ENCODE measurements at regions not wholly inside any gene's neighbourhood (a gene's known extent, or its start where the extent isn't known, plus 50 kb on each side); places are given as distances from the start of the nearest gene placed in this dataset.

DNA sequence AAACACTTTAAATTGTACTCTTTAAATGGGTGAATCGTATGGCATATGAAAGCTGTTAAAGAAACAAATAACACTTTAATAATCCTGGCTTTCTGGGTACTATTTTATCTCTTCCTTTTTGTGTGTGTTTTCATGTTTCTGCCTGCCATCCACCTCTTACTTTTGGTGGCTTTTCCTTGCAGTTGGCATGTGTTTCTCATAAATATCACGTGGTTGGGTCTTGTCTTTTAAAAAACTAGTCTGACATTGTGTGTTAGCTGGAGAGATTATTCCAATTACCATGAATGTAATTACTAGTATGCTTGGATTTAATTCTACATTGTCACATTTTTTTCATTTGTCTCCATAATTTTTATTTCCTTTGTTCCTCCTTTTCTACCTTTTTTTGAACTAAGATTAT is 262.9 kb upstream of the B3GAT1 start:
- DNase-seq (ENCODE audit: low read depth in 4 of 4, low spot score in 1 of 4), result no peak

DNA sequence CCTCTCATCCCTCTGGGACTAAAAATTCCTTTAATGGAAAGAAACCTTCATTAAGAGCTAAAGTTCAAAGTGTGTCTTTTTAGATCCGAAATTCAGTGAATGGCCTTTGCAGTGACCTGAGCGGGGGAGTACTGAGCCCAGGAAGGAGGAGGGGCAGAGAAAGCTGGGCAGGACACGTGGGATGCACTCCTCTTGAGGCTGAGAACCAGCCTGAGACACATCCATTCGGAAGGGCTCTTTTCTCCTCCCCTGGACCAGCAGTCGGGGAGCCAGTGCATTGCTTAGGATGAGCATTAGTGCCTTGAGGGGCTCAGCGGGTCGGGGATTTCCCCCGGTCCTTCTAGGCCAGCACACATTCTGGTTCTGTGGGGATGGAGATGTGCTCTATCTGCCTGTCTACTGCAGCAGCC is 258.9 kb upstream of the B3GAT1 start:
- no peak for DNase-seq (ENCODE audit: low read depth in 4 of 4, low spot score in 1 of 4)

DNA sequence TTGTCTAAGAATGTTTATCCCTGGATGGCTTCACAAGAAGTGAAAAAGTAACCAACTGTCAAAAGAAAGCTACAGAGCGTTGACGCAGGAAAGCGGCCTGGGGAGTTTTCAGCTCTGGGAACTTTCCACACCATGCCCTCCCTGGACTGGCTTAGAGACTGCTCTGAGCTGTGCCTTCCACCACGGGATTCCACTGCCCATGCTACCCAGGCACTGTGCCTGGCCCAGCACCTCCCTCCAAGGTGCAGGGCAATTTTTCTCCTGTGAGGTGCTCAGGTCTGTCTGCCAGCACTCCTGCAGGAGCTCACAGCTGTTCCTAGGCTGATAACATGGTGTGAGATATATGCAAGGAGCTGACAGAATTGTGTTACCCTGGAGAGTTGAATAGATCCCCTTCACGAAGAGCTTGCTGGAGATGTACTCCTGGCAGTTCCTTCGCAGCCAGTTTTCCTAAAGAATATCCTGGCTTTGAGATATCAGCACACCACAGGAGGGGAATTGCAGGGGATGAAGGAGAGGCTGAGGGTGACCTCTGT is 258.3 kb upstream of the B3GAT1 start:
- no peak for DNase-seq (ENCODE audit: low read depth in 4 of 4, low spot score in 1 of 4)

DNA sequence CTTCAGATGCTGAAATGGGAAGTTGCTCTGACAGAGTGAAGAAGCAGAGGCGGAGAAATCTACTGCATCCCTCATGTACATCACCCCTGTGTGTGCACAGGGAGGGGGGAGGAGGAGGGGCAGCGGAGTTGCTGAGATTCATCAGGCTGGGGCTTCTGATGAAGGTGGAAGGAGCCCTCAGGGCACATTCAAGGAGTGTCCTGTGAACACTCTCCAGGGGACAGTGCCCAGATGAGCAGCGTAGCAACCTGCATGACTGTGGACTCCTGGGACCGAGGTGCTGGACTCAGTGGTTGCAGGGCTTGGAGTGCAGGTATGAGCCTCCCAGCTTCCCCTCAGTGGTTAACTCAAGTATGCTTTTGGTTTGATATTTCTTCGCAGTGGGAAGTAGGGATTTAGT is 257.8 kb upstream of the B3GAT1 start:
- no peak for DNase-seq (ENCODE audit: low read depth in 4 of 4, low spot score in 1 of 4)

DNA sequence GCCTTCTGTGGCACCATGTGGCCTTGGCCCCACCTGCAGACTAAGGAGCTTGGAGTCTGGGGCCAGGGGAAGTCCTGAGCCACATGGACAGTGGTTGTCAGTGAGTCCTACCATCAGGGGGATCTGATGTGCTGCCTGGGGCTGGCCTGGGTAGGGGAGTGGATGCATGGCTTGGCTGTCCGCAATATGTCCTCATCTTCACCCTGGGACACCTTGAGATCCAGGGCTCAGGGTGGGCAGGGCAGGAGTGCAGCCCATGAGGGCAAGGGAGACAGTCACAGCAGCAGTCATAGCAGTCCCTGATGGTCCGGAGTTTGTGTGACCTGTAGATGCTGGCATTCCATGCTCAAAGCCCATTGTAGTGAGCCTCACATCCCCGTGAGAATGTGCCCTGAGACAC is 256.8 kb upstream of the B3GAT1 start:
- no peak for DNase-seq (ENCODE audit: low read depth in 4 of 4, low spot score in 1 of 4)

DNA sequence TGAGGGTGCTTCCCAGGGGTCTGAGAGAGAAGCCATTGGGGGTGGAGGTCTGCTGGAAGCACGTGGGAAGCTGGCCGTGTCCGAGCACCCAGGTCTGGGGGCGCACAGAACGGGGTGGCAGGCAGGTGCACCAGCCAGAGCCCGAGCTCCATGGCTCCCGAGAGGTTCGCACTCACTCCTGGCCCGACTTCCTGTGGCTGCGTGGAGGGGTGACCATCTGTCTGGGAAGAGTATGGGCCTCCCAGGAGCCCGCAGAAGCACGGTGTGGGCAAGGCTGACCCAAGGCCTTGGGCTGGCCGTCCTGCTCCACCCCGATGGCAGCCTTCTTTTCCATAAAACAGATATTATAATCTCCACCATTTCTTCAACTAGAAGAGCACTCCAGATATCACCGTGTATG is 256.0 kb upstream of the B3GAT1 start:
- no peak for DNase-seq (ENCODE audit: low read depth in 4 of 4, low spot score in 1 of 4)

DNA sequence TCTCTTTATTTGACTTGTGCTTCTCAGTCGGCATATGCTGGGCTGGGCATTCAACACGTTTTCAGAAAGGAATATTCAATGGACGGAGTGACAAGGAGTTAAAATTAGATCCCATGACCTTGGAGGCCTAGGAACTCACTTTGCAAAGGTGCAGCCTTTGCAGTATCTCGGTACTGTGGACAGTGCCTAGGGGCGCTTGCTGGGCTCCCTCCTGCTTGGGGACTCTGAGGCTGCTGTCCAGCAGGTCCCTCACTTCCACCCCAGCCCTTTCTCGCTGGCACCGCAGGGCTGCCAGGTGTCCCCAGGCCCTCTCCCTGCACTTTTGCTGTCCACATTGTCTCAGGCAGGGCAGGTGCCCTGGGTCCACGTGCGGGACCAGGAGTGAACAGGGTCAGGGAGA is 255.5 kb upstream of the B3GAT1 start:
- DNase-seq (ENCODE audit: low read depth in 4 of 4, low spot score in 1 of 4), result no peak

DNA sequence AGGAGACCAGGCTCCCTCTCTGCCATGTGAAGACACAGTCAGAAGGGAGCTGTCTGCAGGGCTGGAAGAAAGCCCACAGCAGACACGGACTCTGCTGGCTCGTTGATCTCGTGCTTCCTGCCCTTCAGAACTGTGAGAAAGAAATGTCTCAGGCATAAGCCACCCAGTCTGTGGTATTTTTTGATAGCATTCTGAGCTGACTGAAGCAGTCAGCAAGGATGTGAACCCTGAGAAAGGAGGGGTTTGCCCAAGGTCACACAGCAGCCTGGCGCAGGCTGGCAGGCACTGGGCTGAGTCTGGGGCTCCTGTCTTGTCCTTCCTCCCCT is 255.1 kb upstream of the B3GAT1 start:
- DNase-seq (ENCODE audit: low read depth in 4 of 4, low spot score in 1 of 4), result no peak

DNA sequence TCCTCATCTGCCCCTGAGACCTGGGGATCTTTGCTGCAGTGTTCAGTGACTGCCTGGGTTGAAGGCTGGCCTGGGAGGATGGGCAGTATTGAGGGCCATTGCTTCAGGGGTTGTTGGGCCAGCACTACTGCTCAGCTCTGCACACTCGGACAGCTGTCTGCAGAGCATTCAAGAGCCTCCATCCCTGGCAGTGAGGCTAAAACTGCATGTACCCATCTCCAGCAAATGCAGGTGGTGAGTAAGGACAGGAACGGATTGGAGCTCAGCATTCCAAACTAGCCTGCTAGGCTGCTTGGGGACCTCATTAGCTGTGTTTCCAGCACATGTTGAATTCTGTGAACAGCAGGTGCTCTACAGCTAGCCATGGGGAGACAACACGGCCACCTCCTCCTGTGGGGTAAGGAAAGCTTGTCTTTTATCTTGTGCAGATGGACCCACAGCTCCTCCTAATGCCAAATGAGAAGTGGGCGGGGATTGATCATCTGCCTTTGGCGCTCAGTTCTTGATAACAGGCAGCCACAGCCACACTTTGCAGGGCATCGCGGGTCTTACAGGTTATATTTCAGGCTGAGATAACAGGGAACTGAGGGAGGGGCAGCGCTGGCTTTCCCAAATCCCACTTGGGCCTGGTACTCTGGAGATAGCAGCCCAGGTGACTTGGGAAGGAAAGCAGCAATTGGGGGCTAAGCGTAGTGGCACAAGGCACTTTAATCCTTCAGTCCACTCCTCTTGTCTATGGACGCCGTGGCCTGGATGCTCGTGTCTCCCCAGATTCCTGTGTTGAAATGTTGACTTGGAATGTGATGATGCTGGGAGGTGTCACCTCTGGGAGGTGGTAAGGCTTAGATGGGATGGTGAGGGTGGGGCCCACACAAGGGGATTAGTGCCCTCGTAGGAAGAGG is 254.5 kb upstream of the B3GAT1 start:
- no peak for DNase-seq (ENCODE audit: low read depth in 4 of 4, low spot score in 1 of 4)

DNA sequence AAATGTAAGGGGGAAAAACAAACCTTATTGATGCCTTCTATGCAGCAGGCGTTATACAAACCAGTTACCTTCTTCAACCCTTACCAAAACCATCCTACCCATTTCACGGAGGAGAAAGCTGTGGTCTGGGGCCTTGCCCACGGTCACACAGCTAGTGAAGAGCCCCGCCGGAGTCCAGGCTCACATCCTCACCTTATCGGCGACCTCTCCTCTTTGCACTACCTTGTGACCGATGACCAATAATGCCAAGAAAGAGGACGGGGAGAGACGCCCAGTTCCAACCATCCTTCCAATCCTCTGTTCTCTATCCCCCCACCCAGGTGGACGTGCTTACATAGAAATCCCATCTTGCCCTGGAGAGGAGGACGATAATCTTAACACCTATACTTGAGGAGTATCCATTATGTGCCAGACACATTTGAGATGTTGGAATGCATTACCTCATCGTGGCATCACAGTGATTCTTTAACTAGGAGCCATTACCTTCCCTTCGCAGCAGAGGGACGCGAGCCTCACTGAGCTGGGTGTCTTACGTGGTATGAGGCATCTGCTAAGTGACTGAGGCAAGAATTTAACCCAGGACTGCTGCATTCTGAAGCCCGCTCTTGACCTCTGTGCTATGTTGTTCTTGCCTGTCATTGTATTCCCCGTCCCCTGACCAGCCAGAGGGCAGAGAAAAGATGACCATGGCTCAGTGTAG is 253.7 kb upstream of the B3GAT1 start:
- DNase-seq (ENCODE audit: low read depth in 4 of 4, low spot score in 1 of 4), result no peak

DNA sequence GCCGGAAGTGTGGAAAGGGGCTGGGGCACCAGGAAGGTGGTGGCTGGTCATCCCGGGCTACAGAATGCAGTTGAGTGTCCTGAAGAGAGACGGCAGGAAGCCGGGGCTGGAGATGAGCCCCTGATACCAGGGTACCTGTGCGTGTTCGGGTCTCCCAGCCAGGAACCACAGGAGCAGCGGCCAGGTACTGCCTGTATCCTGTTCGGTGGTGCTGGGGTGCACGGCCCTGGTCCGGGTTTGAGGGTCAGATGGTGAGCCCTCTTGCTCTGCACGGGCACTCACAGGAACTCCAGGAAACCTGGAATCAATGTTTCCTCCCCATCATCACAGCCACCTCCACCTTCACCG is 253.1 kb upstream of the B3GAT1 start:
- no peak for DNase-seq (ENCODE audit: low read depth in 4 of 4, low spot score in 1 of 4)

DNA sequence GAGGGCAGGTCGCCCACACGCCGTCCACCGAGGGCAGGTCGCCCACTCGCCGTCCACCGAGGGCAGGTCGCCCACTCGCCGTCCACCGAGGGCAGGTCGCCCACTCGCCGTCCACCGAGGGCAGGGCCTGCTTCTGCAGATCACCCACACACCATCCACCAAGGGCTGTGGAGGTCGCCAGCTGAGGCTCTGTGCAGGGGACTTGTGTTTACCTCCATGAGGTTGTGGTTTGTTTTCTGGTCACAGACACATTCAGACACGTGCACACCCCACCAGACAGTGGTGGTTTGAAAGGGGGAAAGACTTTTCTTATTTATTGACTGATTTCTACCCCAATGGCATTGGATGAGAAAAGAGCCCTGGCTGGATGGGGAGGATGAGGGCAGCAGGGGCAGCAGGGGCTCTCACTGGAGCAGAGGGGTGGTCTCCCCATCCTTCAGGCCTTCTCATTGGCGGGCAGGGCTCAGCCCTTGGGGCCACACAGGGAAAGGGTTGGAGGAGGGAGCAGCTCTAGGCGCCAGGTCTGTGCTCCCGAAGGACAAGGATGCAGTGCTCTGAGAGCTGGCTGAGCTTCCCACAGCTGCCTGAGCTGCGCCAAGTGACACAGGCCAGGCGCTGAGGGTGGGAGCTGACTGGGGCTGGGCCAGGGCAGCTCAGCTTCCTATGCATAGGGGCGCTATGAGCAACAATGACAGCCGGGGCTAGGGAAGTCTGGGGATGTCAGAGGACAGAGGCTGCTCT is 252.6 kb upstream of the B3GAT1 start:
- DNase-seq (ENCODE audit: low read depth in 4 of 4, low spot score in 1 of 4), result no peak

DNA sequence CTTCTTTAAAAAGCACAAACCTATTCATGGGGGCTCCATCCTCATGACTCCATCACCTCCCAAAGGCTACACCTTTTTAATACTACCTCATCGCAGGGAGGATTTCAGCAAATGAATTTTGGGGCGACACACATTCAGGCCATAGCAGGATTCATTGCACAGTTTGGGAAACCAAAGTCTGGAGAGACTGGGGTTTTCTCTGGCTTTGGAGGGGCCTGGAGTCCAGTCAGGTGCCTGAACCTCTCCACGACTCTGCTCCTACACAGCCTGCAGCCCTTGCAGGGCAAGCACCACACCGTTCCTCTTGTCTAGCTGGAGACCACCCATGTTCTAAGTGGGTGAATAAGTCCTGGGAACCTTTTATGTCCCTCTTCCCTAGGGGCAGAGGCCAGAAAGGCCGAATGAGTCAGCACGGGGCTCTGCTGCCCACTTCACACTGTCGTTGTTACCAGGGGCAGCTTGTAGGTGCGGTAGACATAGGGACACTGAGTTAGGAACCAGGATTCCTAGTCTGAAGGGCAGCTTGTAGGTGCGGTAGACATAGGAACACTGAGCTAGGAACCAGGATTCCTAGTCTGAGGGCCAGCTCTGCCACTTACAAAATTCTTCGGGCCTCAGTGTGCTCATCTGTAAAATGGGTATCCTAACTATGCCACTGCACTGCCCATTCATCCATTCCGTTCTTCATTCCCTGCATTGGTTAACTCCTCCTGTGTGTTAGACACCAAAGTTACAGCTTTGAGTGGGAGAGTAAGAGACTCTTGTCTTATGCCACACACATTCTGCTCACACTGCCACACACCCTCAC is 251.7 kb upstream of the B3GAT1 start:
- DNase-seq (ENCODE audit: low read depth in 4 of 4, low spot score in 1 of 4), result no peak

DNA sequence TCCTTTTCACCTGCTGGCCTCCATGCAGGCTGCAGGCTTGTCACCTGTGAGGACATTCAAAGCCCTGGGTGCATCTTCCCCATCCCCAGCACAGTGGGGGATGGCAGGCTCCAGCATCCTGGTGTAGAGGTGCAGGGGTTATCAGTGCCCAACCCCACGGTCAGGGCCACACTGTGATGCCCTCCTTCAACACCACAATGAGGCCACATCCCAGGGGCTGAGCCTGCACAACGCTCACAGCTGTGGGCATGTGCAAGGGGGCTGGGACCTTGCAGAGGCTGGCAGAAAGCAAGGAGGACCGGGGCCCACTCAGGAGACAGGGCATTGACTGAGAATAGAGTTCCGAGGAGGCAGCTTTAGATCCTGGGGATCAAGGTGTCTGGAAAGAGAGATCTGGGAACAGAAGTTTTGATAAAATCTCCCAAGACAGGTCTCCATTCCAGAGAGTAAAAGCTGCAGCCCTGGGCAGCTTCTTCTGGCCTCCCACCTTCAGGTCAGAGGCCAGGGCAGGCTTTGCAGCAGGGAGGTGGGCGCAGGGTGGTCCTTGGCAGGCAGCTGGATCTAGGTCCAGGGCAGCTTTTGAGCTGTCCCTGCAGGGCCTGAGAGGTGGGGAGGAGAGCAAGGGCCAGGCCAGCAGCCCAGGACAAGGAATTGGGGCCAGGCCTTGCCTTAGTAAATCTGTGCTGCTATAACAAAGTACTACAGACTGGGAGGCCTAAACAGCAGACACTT is 250.8 kb upstream of the B3GAT1 start:
- DNase-seq (ENCODE audit: low read depth in 4 of 4, low spot score in 1 of 4), result no peak

DNA sequence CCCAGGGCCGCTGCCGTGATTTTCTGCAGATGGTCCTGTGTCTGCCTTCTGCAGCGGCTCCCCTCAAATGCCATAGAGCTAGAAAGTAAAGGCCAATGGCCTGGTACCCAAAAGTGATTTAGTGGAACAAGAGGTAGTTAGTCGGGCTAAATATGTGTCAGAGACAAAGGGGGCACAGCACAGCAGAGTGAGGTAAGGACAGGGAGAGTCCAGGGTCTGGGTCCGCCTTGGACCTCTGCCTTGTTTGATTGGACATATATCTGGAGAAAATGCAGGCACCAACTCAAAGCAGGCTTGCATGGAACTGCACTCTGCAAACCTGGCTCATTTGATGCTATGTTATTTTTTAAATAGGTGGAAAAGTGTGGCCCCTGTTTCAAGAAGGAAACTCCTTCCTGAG is 249.6 kb upstream of the B3GAT1 start:
- no peak for DNase-seq (ENCODE audit: low read depth in 4 of 4, low spot score in 1 of 4)

DNA sequence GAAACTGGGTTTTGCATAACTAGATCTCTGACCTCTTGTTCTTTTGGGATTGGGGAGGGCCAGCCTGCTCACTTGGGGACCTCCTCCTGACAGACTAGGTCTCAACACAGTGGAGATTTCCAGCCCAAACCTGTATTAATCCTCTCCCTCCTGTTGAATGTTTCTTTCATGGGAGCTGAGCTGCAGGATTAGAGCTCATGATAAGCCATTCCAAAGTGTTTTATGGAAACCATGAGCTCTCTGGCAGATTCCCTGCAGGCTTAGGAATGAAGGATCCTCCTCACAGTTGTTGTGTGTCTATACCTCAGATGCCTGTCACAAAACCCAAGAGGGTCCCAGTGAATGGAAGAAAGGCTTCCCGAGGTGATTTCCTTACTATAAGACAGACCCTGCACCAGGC is 248.4 kb upstream of the B3GAT1 start:
- no peak for DNase-seq (ENCODE audit: low read depth in 4 of 4, low spot score in 1 of 4)

DNA sequence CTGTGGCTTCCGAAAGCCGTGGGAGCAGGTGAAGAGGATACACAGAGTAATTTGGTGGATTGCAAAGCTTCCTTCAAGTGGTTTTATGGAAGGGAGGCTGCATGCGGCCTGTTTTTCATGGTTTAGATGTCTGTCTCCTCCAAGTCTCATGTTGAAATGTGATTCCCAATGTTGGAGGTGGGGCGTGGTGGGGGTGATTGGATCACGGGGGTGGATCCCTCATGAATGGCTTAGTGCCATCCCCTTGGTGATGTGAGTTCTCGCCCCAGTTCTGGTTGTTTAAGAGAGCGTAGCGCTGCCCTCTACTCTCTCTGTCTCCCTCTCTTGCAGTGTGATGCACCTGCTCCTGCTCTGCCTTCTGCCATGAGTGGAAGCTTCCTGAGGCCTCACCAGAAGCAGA is 247.8 kb upstream of the B3GAT1 start:
- no peak for DNase-seq (ENCODE audit: low read depth in 4 of 4, low spot score in 1 of 4)

DNA sequence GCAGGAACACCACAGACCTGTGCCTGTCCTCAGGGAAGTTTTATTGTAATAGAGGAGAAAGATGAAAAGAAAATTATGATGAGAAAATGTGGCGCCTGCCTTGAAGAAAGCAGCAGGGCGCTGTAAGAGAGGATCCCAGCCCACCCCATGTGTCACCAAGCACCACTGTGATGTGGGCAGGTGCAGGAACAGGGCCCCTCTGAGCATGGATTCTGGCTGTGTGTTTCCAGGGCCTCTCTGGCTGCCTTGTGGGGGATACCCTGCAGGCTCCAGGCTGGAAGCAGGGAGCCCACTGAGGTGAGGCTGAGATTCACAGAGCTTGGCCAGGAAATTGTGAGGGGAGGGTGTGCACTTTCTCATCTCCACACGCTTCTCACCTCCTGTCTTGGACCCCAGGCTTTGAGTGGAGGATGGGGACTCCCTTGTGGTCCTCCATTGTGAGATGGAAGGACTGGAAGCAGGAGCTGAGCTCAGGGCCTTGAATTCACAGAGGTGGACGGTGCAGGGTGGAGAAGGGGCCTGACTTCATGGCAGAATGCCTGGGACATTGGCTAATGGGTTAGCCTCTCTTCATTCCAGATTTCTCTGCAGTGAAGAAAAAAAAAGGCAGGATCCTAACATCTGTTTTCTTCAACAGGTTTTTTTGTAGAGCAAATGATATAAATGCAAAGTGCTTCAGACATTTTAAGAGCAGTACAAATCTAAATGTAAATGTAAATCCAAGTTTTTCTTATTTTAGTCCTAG is 246.6 kb upstream of the B3GAT1 start:
- no peak for DNase-seq (ENCODE audit: low read depth in 4 of 4, low spot score in 1 of 4)

DNA sequence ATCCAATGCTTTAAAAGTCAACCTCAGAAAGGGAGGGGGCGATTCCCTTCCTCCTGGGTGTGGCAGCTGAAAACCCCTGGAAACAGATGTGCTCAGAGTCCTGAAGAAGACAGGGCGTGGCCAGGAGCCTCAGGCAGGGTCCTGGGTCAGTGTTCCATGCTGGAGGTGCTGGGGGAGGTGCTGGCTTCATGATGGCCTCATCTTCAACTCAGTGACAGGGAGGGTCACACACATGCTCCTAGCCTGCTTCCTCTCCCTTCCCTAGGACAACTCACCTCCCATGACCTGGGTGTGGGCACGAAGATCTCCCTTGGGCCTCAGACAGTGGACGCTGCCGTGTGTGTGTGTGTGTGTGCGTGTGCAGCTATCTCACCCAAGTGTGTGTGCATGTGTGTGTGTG is 245.6 kb upstream of the B3GAT1 start:
- DNase-seq (ENCODE audit: low read depth in 4 of 4, low spot score in 1 of 4), result no peak

All from stimulated activated CD4-positive, alpha-beta T cell treated with anti-CD3 and anti-CD28 coated beads, Interleukin-1b, Interleukin-23, amount 100 ng/mL, for 24 hours (primary cell).